WERI-Rb-1 (cell line): ENCODE measurements at regions not wholly inside any gene's neighbourhood (a gene's known extent, or its start where the extent isn't known, plus 50 kb on each side); places are given as distances from the start of the nearest gene placed in this dataset.
A peak's percentile ranks its signal among the peaks of the same experiment; 100 is the strongest.

Experiments
- DNase-seq: peaks from one replicate; pipeline ENCODE4 v3.0.0-alpha.2; 2020
- H3K27ac ChIP-seq: fragments of 250-450 bp; sonication (Bioruptor Pico); 2 replicates; pipeline ENCODE4 v1.5.1; 2020; ENCODE audit warnings: mild to moderate bottlenecking, moderate library complexity
- H3K27me3 ChIP-seq: fragments of 250-450 bp; sonication (Bioruptor Pico); 2 replicates; pipeline ENCODE4 v1.5.1; 2021; ENCODE audit warnings: mild to moderate bottlenecking, low read depth, moderate library complexity; ENCODE audit not compliant: insufficient read depth, severe bottlenecking
- H3K36me3 ChIP-seq: fragments of 250-450 bp; sonication (Bioruptor Pico); 2 replicates; pipeline ENCODE4 v1.5.1; 2020; ENCODE audit warnings: mild to moderate bottlenecking, moderate library complexity
- H3K4me3 ChIP-seq: 2 replicates; pipeline ENCODE4 v1.5.1; 2011; ENCODE audit warnings: low read depth, mild to moderate bottlenecking, control low read depth, low read length
- H3K9me3 ChIP-seq: fragments of 250-450 bp; sonication (Bioruptor Pico); 2 replicates; pipeline ENCODE4 v1.5.1; 2021; ENCODE audit warnings: mild to moderate bottlenecking, moderate library complexity; ENCODE audit not compliant: severe bottlenecking
- TF ChIP-seq, protein P1 (sequence below): IDR thresholded peaks from 2 replicates; pipeline ENCODE4 v1.5.1; 2011; ENCODE audit warnings: low read depth, mild to moderate bottlenecking, control low read depth, inconsistent platforms, low read length

DNA sequence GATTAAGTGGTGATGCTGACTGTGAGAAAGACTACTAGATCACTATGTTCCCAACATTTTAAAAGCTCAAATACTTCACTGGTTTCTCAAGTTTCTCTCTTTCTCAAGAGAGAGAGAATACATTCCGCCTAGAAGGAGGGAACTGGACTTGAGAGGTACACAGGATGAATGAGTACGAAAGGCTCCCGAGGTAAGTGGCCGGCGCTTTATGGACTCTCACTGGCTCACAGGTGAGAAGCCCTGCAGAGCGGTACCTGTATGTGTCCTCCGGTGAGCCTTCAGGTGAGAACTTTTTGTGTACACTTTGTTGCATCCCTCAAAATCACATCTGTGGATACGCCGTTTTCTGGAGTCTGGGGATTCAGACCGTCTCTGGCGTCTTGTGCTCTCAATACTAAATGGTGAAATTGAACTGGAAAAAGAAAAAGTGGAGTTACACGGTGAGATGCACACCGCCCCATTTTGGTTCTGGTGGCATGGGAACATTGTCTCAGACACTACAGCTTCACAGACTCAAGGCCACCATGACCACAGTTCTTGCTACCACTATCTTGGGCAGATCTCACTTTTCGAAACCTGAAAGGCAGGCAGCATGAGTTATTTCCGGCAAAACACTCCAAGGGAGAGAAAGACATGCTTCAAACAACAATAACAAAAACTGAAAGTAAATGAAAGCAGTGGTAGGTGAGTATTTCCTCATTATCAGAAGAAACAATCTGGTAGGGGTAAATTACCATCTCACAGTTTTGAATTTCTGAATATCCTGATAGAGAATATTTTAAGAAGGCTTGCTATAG lies 418.9 kb downstream of the KLF12 start:
- Histone ChIP-seq H3K27ac (no peak overlapping the region), H3K36me3 (peaks cover 3% of the 10 kb centered on the region; the same call in 1 of the 2 replicates), H3K4me3 (no peak overlapping the region), H3K27me3 (no peaks in the 10 kb centered on the region), H3K9me3 (no peaks in the 10 kb centered on the region)
- TF ChIP-seq, protein P1, sequence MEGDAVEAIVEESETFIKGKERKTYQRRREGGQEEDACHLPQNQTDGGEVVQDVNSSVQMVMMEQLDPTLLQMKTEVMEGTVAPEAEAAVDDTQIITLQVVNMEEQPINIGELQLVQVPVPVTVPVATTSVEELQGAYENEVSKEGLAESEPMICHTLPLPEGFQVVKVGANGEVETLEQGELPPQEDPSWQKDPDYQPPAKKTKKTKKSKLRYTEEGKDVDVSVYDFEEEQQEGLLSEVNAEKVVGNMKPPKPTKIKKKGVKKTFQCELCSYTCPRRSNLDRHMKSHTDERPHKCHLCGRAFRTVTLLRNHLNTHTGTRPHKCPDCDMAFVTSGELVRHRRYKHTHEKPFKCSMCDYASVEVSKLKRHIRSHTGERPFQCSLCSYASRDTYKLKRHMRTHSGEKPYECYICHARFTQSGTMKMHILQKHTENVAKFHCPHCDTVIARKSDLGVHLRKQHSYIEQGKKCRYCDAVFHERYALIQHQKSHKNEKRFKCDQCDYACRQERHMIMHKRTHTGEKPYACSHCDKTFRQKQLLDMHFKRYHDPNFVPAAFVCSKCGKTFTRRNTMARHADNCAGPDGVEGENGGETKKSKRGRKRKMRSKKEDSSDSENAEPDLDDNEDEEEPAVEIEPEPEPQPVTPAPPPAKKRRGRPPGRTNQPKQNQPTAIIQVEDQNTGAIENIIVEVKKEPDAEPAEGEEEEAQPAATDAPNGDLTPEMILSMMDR, result no peak
- no peak for DNase-seq

DNA sequence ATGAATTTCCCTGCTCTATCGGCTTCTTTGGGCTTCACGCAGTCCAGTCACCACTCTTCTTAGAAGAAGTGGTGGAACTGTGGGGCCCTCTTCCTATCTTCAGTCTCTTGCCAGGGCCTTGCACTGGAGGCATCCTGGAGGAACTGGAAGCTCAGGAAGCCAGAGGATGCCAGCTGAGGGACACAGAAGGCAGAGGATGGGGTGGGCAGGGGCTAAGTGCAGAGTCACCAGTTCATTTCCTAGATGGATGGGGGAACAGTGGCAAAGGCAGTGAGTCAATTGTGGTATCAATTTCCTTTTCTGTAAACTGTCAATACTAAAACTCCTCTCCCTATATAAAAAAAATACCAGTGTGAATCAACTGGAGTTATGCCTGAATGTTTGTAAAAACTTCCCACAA lies 419.7 kb downstream of the KLF12 start:
- TF ChIP-seq, protein P1, result no peak
- DNase-seq, result no peak
- H3K36me3 ChIP-seq, result peaks cover 3% of the 10 kb centered on the region; the same call in 1 of the 2 replicates
- H3K9me3 ChIP-seq, result no peaks in the 10 kb centered on the region
- H3K27me3 ChIP-seq, result no peaks in the 10 kb centered on the region
- H3K27ac ChIP-seq, result no peak overlapping the region
- H3K4me3 ChIP-seq, result no peak overlapping the region

DNA sequence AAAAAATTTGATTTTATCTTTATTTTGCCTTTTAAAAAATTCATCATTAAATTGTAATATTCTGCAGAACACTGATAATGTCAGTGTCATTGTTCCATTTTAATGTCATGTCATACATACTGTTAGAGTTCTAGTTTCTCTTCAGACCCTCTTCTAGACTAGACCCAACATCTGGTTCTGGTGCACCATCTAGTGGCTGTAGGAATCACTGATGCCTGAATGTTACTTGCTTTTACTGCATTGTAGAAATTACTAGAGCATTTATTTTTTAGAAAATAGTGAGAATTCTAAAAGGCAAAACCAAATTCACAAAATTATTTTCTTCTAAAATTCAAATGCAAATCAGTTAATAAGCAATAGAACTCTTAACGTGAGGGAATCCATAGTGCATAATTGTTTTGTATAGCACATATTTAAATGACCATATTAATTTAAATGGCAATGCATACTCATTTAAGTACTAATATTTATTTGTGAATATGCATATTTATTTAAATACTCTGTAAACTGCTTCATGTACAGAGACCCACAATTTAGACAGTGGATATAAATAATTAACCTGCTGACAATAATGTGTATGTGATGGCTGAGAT lies 425.7 kb downstream of the KLF12 start:
- DNase-seq, result peak; percentile 60
- no peaks in the 10 kb centered on the region for H3K9me3 ChIP-seq
- H3K4me3 ChIP-seq, result no peak overlapping the region
- no peaks in the 10 kb centered on the region for H3K27me3 ChIP-seq
- H3K27ac ChIP-seq, result no peak overlapping the region
- TF ChIP-seq, protein P1, result peak; percentile 60
- no peaks in the 10 kb centered on the region; the same call in 1 of the 2 replicates for H3K36me3 ChIP-seq

DNA sequence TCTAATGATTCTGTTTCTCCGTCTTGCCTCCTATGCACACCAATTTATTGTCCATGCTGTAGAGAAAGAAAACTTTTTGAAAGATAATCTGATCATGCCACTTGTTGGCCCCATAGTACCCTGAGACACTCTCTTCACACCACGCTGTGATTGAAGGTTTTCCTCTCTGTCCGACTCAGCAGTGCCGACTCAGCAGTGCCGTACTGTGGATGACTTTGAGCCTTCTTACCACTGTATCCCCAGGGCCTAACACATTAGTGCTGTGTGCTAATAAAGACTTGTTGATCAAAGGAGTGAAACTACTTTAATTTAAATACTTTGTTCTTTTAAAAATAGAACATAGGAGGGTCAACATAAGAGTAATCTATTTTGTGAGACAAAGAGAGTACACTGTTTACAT lies 429.6 kb downstream of the KLF12 start:
- Histone ChIP-seq H3K9me3 (no peaks in the 10 kb centered on the region), H3K27ac (no peak overlapping the region), H3K4me3 (no peak overlapping the region), H3K36me3 (no peaks in the 10 kb centered on the region), H3K27me3 (no peaks in the 10 kb centered on the region)
- TF ChIP-seq, protein P1, result no peak
- DNase-seq, result no peak

DNA sequence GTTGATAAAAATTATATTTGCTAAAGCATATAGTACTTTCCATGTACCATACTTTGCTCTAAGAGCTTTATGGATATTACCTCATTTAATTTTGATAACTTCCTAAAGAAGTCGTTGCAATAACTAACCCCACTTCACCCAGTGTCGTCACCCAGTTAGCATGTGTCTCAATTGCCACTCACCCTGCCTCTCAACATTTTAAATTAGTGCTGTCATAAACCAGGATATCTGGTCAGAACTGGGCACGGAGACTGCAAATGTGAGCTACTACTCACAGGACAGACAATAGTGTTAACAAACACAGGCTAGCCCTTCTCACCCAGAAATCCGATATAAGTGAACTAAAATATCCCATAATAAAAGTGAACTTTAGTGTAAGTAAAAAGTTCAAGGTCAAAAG lies 430.6 kb downstream of the KLF12 start:
- Histone ChIP-seq H3K4me3 (no peak overlapping the region), H3K27me3 (no peaks in the 10 kb centered on the region), H3K36me3 (no peaks in the 10 kb centered on the region), H3K27ac (no peak overlapping the region), H3K9me3 (no peaks in the 10 kb centered on the region)
- TF ChIP-seq, protein P1, result no peak
- DNase-seq, result no peak
